ENCODE measurements at regions not wholly inside any gene's neighbourhood (a gene's known extent, or its start where the extent isn't known, plus 50 kb on each side); places are given as distances from the start of the nearest gene placed in this dataset.

- intact Hi-C loops (cut with DNase I), result no loop called here
- no peak for TF ChIP-seq CTCF (IDR thresholded peaks at IDR 0.05)
- Histone ChIP-seq H3K4me1 (no peaks in the 10 kb centered on the region), H3K27me3 (ENCODE audit: low read depth) (no peaks in the 10 kb centered on the region), H3K4me3 (no peak overlapping the region), H3K9me3 (no peaks in the 10 kb centered on the region), H3K36me3 (no peaks in the 10 kb centered on the region), H3K27ac (no peak overlapping the region)
- DNase-seq, result no peak
- no peak for ATAC-seq
Measured at GRCh38 chr4:95627709-95628108, 78.9 kb upstream of the UNC5C start.

DNA sequence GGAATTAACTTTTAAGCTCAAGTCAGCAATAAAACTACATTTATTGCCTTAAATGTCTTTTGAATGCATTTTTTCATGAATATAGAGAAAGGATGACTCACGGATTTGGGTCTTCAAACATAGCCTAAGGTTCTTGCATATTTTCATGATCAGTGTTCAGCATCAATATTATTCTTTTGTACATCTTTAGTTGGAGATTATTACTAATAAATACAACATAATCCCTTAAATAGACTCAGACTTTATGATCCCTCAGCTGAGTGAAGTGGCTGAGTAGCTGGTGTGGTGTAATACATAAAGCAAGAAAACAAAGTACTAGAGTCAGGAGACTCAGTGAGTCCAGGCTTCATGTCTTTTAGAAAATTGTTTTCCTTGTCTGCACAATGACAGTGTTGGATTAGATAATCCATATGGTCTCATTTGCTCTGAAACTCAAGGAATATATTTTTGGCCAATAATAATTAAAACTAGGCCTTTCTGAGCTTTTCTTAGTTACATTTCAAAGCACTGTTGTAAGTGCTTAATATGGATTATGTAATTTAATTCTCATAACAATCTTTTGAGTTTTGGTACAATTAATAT is 78.3 kb upstream of the UNC5C start:
- no peak for TF ChIP-seq CTCF (IDR thresholded peaks at IDR 0.05)
- no peak for DNase-seq
- Histone ChIP-seq H3K4me3 (no peak overlapping the region), H3K9me3 (no peaks in the 10 kb centered on the region), H3K36me3 (no peaks in the 10 kb centered on the region), H3K4me1 (no peaks in the 10 kb centered on the region), H3K27ac (no peak overlapping the region), H3K27me3 (ENCODE audit: low read depth) (no peaks in the 10 kb centered on the region)
- ATAC-seq, result no peak
- intact Hi-C loops (cut with DNase I), result no loop called here

DNA sequence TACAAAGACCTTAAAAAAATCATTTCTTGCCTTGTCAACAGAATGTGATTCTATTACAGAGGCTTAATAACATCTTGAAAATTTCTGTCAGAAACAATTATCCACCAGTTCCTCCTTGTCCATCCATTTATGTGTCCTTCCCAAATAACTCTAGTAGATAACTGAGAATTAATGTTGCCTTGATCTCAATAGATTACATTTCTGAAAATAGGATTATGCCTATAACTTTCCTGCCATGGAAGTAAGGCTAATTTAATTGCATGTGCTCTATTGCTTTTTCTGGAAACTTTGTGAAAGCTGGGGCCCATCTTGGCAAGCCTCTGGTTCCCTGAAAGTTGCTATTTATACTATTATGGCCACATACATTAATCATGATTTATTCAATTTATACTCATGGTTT is 76.2 kb upstream of the UNC5C start:
- ATAC-seq (no peak), DNase-seq (no peak)
- Histone ChIP-seq H3K9me3 (no peaks in the 10 kb centered on the region), H3K36me3 (no peaks in the 10 kb centered on the region), H3K4me3 (no peak overlapping the region), H3K4me1 (no peaks in the 10 kb centered on the region), H3K27ac (no peak overlapping the region), H3K27me3 (ENCODE audit: low read depth) (no peaks in the 10 kb centered on the region)
- intact Hi-C loops (cut with DNase I), result no loop called here
- no peak for TF ChIP-seq CTCF (IDR thresholded peaks at IDR 0.05)

- Histone ChIP-seq H3K4me1 (no peaks in the 10 kb centered on the region), H3K9me3 (no peaks in the 10 kb centered on the region), H3K27me3 (ENCODE audit: low read depth) (no peaks in the 10 kb centered on the region), H3K27ac (no peak overlapping the region), H3K4me3 (no peak overlapping the region), H3K36me3 (no peaks in the 10 kb centered on the region)
- intact Hi-C loops (cut with DNase I), result no loop called here
- DNase-seq, result no peak
- TF ChIP-seq CTCF (IDR thresholded peaks at IDR 0.05), result no peak
- no peak for ATAC-seq
Measured at GRCh38 chr4:95619525-95620443, 71.0 kb upstream of the UNC5C start.

GRCh38 chr4:95614684-95615205 is 66.0 kb upstream of the UNC5C start:
- DNase-seq (no peak), ATAC-seq (no peak)
- no peaks in the 10 kb centered on the region for H3K36me3 ChIP-seq
- H3K27me3 ChIP-seq (ENCODE audit: low read depth), result no peaks in the 10 kb centered on the region
- intact Hi-C loops (cut with DNase I), result no loop called here
- no peak for TF ChIP-seq CTCF (IDR thresholded peaks at IDR 0.05)
- no peaks in the 10 kb centered on the region for H3K4me1 ChIP-seq
- H3K27ac ChIP-seq, result no peak overlapping the region
- no peak overlapping the region for H3K4me3 ChIP-seq
- H3K9me3 ChIP-seq, result no peaks in the 10 kb centered on the region
